ENCODE measurements at regions not wholly inside any gene's neighbourhood (a gene's known extent, or its start where the extent isn't known, plus 50 kb on each side); places are given as distances from the start of the nearest gene placed in this dataset.
"Not testable (repeated sequence)": the region's sequence is repeated elsewhere in the genome, so short reads cannot be mapped to it uniquely, and the experiment has no call there.

- DNase-seq (ENCODE audit: low read depth, low spot score), result not testable (repeated sequence)
Measured at GRCh38 chr11:90455347-90455920, 232.6 kb upstream of the CHORDC1 start.

GRCh38 chr11:90453525-90453924, 230.7 kb upstream of the CHORDC1 start:
- no peak for DNase-seq (ENCODE audit: low read depth, low spot score)

GRCh38 chr11:90449606-90450005, 226.8 kb upstream of the CHORDC1 start:
- no peak for DNase-seq (ENCODE audit: low read depth, low spot score)

GRCh38 chr11:90448256-90448655, 225.4 kb upstream of the CHORDC1 start:
- DNase-seq (ENCODE audit: low read depth, low spot score), result no peak

- DNase-seq (ENCODE audit: low read depth, low spot score), result no peak
Measured at GRCh38 chr11:90447618-90448017, 224.8 kb upstream of the CHORDC1 start.

- no peak for DNase-seq (ENCODE audit: low read depth, low spot score)
Measured at GRCh38 chr11:90446207-90446606, 223.4 kb upstream of the CHORDC1 start.

- no peak for DNase-seq (ENCODE audit: low read depth, low spot score)
Measured at GRCh38 chr11:90438069-90438468, 215.2 kb upstream of the CHORDC1 start.

GRCh38 chr11:90434858-90435257, 212.0 kb upstream of the CHORDC1 start:
- DNase-seq (ENCODE audit: low read depth, low spot score), result no peak

- no peak for DNase-seq (ENCODE audit: low read depth, low spot score)
Measured at GRCh38 chr11:90428836-90429235, 206.0 kb upstream of the CHORDC1 start.

GRCh38 chr11:90426442-90426841, 203.6 kb upstream of the CHORDC1 start:
- DNase-seq (ENCODE audit: low read depth, low spot score), result no peak

- DNase-seq (ENCODE audit: low read depth, low spot score), result no peak
Measured at GRCh38 chr11:90423378-90423777, 200.5 kb upstream of the CHORDC1 start.

GRCh38 chr11:90422787-90423186, 199.9 kb upstream of the CHORDC1 start:
- DNase-seq (ENCODE audit: low read depth, low spot score), result not testable (repeated sequence)

GRCh38 chr11:90414221-90414620, 191.4 kb upstream of the CHORDC1 start:
- DNase-seq (ENCODE audit: low read depth, low spot score), result no peak

- no peak for DNase-seq (ENCODE audit: low read depth, low spot score)
Measured at GRCh38 chr11:90407350-90407749, 184.5 kb upstream of the CHORDC1 start.

GRCh38 chr11:90392692-90393091, 169.8 kb upstream of the CHORDC1 start:
- DNase-seq (ENCODE audit: low read depth, low spot score), result no peak

- no peak for DNase-seq (ENCODE audit: low read depth, low spot score)
Measured at GRCh38 chr11:90391756-90392155, 168.9 kb upstream of the CHORDC1 start.

GRCh38 chr11:90380206-90380605, 157.4 kb upstream of the CHORDC1 start:
- DNase-seq (ENCODE audit: low read depth, low spot score), result no peak

- no peak for DNase-seq (ENCODE audit: low read depth, low spot score)
Measured at GRCh38 chr11:90373971-90374370, 151.1 kb upstream of the CHORDC1 start.

- DNase-seq (ENCODE audit: low read depth, low spot score), result no peak
Measured at GRCh38 chr11:90364527-90364926, 141.7 kb upstream of the CHORDC1 start.

- no peak for DNase-seq (ENCODE audit: low read depth, low spot score)
Measured at GRCh38 chr11:90363739-90364138, 140.9 kb upstream of the CHORDC1 start.

- DNase-seq (ENCODE audit: low read depth, low spot score), result no peak
Measured at GRCh38 chr11:90355200-90355599, 132.4 kb upstream of the CHORDC1 start.

GRCh38 chr11:90349731-90350130, 126.9 kb upstream of the CHORDC1 start:
- DNase-seq (ENCODE audit: low read depth, low spot score), result no peak

- no peak for DNase-seq (ENCODE audit: low read depth, low spot score)
Measured at GRCh38 chr11:90344546-90344945, 121.7 kb upstream of the CHORDC1 start.

GRCh38 chr11:90343673-90344072, 120.8 kb upstream of the CHORDC1 start:
- no peak for DNase-seq (ENCODE audit: low read depth, low spot score)

Data from smooth muscle cell of the brain vasculature (primary cell).